GM23338 (cell line): ENCODE measurements at regions not wholly inside any gene's neighbourhood (a gene's known extent, or its start where the extent isn't known, plus 50 kb on each side); places are given as distances from the start of the nearest gene placed in this dataset.

Source experiments
- ATAC-seq: fragments of 200-7000 bp; cut with Tn5 transposase; 3 replicates; pipeline ENCODE4 v1.9.1; 2020
- DNase-seq: peaks from one replicate; pipeline ENCODE4 v3.0.0-alpha.2; 2015; ENCODE audit warnings: low spot score
- H2AFZ ChIP-seq: fragments of 200-600 bp; sonication (generic); 2 replicates; pipeline ENCODE4 v1.8.0; 2016; ENCODE audit warnings: antibody characterized with exemption, mild to moderate bottlenecking, moderate library complexity
- H3F3A ChIP-seq: fragments of 200-600 bp; sonication (generic); replicated peaks from 2 replicates; pipeline ENCODE4 v1.8.0; 2017; ENCODE audit warnings: antibody characterized with exemption, mixed run types, low read depth
- H3K27ac ChIP-seq: fragments of 200-600 bp; sonication (generic); 2 replicates; pipeline ENCODE4 v1.6.1; 2016; ENCODE audit warnings: low read depth
- H3K27me3 ChIP-seq: fragments of 200-600 bp; sonication (generic); 2 replicates; pipeline ENCODE4 v1.8.0; 2016; ENCODE audit warnings: mild to moderate bottlenecking, mixed run types, moderate library complexity; ENCODE audit not compliant: insufficient read depth
- H3K36me3 ChIP-seq: fragments of 200-600 bp; sonication (generic); 2 replicates; pipeline ENCODE4 v1.8.0; 2016; ENCODE audit warnings: mild to moderate bottlenecking; ENCODE audit not compliant: insufficient read depth
- H3K4me1 ChIP-seq: fragments of 200-600 bp; sonication (generic); 2 replicates; pipeline ENCODE4 v1.8.0; 2016; ENCODE audit warnings: mild to moderate bottlenecking, moderate library complexity; ENCODE audit not compliant: insufficient read depth
- H3K4me2 ChIP-seq: fragments of 200-600 bp; sonication (generic); 2 replicates; pipeline ENCODE4 v1.7.1; 2017; ENCODE audit warnings: mixed run types
- H3K4me3 ChIP-seq: fragments of 200-600 bp; sonication (generic); 2 replicates; pipeline ENCODE4 v1.6.1; 2016; ENCODE audit warnings: mixed run types
- H3K79me2 ChIP-seq: fragments of 200-600 bp; sonication (generic); replicated peaks from 2 replicates; pipeline ENCODE4 v1.8.0; 2017; ENCODE audit warnings: mild to moderate bottlenecking; ENCODE audit not compliant: insufficient read depth
- H3K9me2 ChIP-seq: fragments of 200-600 bp; sonication (generic); 2 replicates; pipeline ENCODE4 v1.8.0; 2017; ENCODE audit not compliant: insufficient read depth
- H4K20me1 ChIP-seq: fragments of 200-600 bp; sonication (generic); replicated peaks from 2 replicates; pipeline ENCODE4 v1.8.0; 2017; ENCODE audit warnings: mild to moderate bottlenecking; ENCODE audit not compliant: insufficient read depth
- H3K27ac Mint-ChIP-seq: 2 replicates; pipeline ENCODE4 v1.8.0; 2020; ENCODE audit warnings: inconsistent platforms, mild to moderate bottlenecking, moderate library complexity, mixed read lengths
- H3K27me3 Mint-ChIP-seq: 3 replicates; pipeline ENCODE4 v1.8.0; 2022; ENCODE audit warnings: low read depth, mild to moderate bottlenecking, moderate library complexity, mixed read lengths, inconsistent platforms; ENCODE audit not compliant: insufficient read depth, poor library complexity
- H3K36me3 Mint-ChIP-seq: 3 replicates; pipeline ENCODE4 v1.8.0; 2021; ENCODE audit warnings: low read depth, mild to moderate bottlenecking, inconsistent platforms, moderate library complexity, mixed read lengths
- H3K4me1 Mint-ChIP-seq: 3 replicates; pipeline ENCODE4 v1.8.0; 2020; ENCODE audit warnings: mild to moderate bottlenecking, inconsistent platforms, mixed read lengths
- H3K4me3 Mint-ChIP-seq: 3 replicates; pipeline ENCODE4 v1.8.0; 2021; ENCODE audit warnings: moderate library complexity, mild to moderate bottlenecking, inconsistent platforms, mixed read lengths
- H3K9me3 Mint-ChIP-seq: 3 replicates; pipeline ENCODE4 v1.8.0; 2020; ENCODE audit warnings: moderate library complexity, mild to moderate bottlenecking, inconsistent platforms, mixed read lengths
- CREB1 ChIP-seq: fragments of 250-450 bp; sonication (Bioruptor Pico); IDR thresholded peaks from 2 replicates; pipeline ENCODE4 v1.5.0; 2020; ENCODE audit warnings: low read depth, mild to moderate bottlenecking, moderate library complexity
- CTCF ChIP-seq, 2 experiments: fragments of 200-600 bp in 1 of 2; sonication (generic) in 1 of 2; conservative IDR thresholded peaks; 2 replicates each; pipeline versions ENCODE4 v1.5.1 to v1.6.1; 2016 to 2017; ENCODE audit warnings: antibody characterized with exemption in 2 of 2, low read depth in 2 of 2, mild to moderate bottlenecking in 2 of 2, moderate library complexity in 1 of 2
- ETS1 ChIP-seq: IDR thresholded peaks from 2 replicates; pipeline ENCODE4 v1.6.1; 2016; ENCODE audit warnings: antibody characterized with exemption
- EZH2 ChIP-seq: fragments of 200-600 bp; sonication (generic); IDR thresholded peaks from one replicate; pipeline ENCODE4 v1.8.0; 2017; ENCODE audit warnings: antibody characterized with exemption, mild to moderate bottlenecking, low read depth; ENCODE audit not compliant: unreplicated experiment
- EZH2phosphoT487 ChIP-seq: fragments of 200-600 bp; sonication (generic); IDR thresholded peaks from one replicate; pipeline ENCODE4 v1.8.1; 2018; ENCODE audit warnings: antibody characterized with exemption; ENCODE audit not compliant: unreplicated experiment
- JUNB ChIP-seq: IDR thresholded peaks from one replicate; pipeline ENCODE4 v1.6.1; 2016; ENCODE audit warnings: antibody characterized with exemption; ENCODE audit not compliant: unreplicated experiment
- NANOG ChIP-seq: IDR thresholded peaks from 2 replicates; pipeline ENCODE4 v1.6.1; 2016; ENCODE audit warnings: antibody characterized with exemption, borderline replicate concordance
- POLR2AphosphoS5 ChIP-seq: IDR thresholded peaks from 2 replicates; pipeline ENCODE4 v1.6.1; 2016; ENCODE audit warnings: antibody characterized with exemption, low read depth
- REST ChIP-seq: IDR thresholded peaks from one replicate; pipeline ENCODE4 v1.6.1; 2018; ENCODE audit warnings: antibody characterized with exemption; ENCODE audit not compliant: unreplicated experiment
- STAT1 ChIP-seq: IDR thresholded peaks from one replicate; pipeline ENCODE4 v1.6.1; 2016; ENCODE audit warnings: antibody characterized with exemption; ENCODE audit not compliant: unreplicated experiment
- ZNF114 ChIP-seq: fragments of 250-450 bp; sonication (Bioruptor Pico); IDR thresholded peaks from 2 replicates; pipeline ENCODE4 v1.5.0; 2020; ENCODE audit warnings: mild to moderate bottlenecking, moderate library complexity
- ZNF331 ChIP-seq: fragments of 250-450 bp; sonication (Bioruptor Pico); IDR thresholded peaks from 2 replicates; pipeline ENCODE4 v1.5.0; 2020; ENCODE audit warnings: low read depth, mild to moderate bottlenecking, moderate library complexity
- ZNF462 ChIP-seq: fragments of 250-450 bp; sonication (Bioruptor Pico); IDR thresholded peaks from 2 replicates; pipeline ENCODE4 v1.5.0; 2020; ENCODE audit warnings: mild to moderate bottlenecking, moderate library complexity

GRCh38 chr4:186932196-186932595 is 208.5 kb upstream of the FAT1 start:
- H3K4me2 ChIP-seq = no peak overlapping the region
- no peaks in the 10 kb centered on the region for H3K79me2 ChIP-seq
- H3K27ac ChIP-seq = no peak overlapping the region
- no peaks in the 10 kb centered on the region for H3K36me3 ChIP-seq
- H4K20me1 ChIP-seq = no peaks in the 10 kb centered on the region
- ATAC-seq (no peak), DNase-seq (no peak)
- H3F3A ChIP-seq = no peaks in the 10 kb centered on the region
- Mint-ChIP-seq H3K9me3 (peaks cover 10% of the 10 kb centered on the region; the same call in 2 of the 3 replicates), H3K36me3 (no peaks in the 10 kb centered on the region), H3K4me1 (no peaks in the 10 kb centered on the region; the same call in 2 of the 3 replicates), H3K4me3 (no peak overlapping the region), H3K27ac (no peak overlapping the region), H3K27me3 (no peaks in the 10 kb centered on the region)
- H2AFZ ChIP-seq = no peak overlapping the region
- H3K27me3 ChIP-seq = no peaks in the 10 kb centered on the region
- H3K4me1 ChIP-seq = no peaks in the 10 kb centered on the region
- H3K9me2 ChIP-seq = no peaks in the 10 kb centered on the region
- TF ChIP-seq ZNF462 (CRISPR knock-in tag) (no peak), ZNF114 (CRISPR knock-in tag) (no peak), ZNF331 (CRISPR knock-in tag) (no peak), CTCF (conservative IDR thresholded peaks at IDR 0.05; ENCODE audit: low read depth in 2 of 2) (no peak), NANOG (no peak), POLR2AphosphoS5 (no peak), REST (no peak), EZH2phosphoT487 (no peak), EZH2 (no peak), STAT1 (no peak), CREB1 (CRISPR knock-in tag) (no peak), JUNB (no peak), ETS1 (no peak)
- H3K4me3 ChIP-seq = no peak overlapping the region
